ENCODE measurements at regions not wholly inside any gene's neighbourhood (a gene's known extent, or its start where the extent isn't known, plus 50 kb on each side); places are given as distances from the start of the nearest gene placed in this dataset.

DNA sequence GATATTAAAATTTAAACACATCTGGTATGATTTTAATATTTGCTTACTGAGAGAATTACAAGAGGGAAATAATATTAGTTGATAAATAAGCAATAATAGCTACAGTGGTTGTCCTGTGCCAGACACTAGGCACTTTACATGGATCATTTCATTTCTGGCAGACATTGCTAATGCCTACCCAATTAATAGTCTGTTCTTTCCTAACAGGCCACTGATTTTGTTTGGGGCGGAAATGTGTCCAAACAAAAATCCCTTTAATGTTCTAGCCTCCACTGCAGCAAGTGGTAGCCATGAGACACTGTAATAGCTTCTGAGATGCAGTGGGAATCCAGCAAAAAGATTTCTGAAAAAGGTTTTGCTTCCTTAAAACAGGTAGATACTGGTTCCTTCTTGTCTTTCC is 527.4 kb downstream of the CSNK1G3 start:
- H3K9me1 ChIP-seq (ENCODE audit: control insufficient read depth, insufficient read depth, low read length) = no peaks in the 10 kb centered on the region
- no peak overlapping the region for H3K9ac ChIP-seq (ENCODE audit: insufficient read depth in 1 of 2, low read depth in 2 of 2, low read length in 2 of 2)
- DNase-seq (ENCODE audit: extremely low read depth in 1 of 4, low spot score in 3 of 4) = no peak
- intact Hi-C loops (cut with micrococcal nuclease) (no loop called here), in situ Hi-C loops (cut with MboI) (no loop called here)
- CTCF ChIA-PET (ENCODE audit: low intra/inter-chr PET ratio) = no interaction called here
- no peak for FAIRE-seq
- no peak overlapping the region for H2AFZ ChIP-seq (ENCODE audit: low read depth, low read length)
- H3K4me1 ChIP-seq (replicated peaks in 1 of 2; ENCODE audit: control insufficient read depth in 2 of 2, insufficient read depth in 2 of 2, low read length in 2 of 2) = no peaks in the 10 kb centered on the region
- POLR2A ChIA-PET = no interaction called here
- H3K4me3 ChIP-seq = no peak overlapping the region
- H3K27ac ChIP-seq (ENCODE audit: extremely low read depth, low read depth, low read length) = no peak overlapping the region
- WGBS (ENCODE audit: insufficient coverage, low coverage, missing lambda C conversion rate) = 0% methylated on average over 1 of the region's 1 CpG
- H3K36me3 ChIP-seq (ENCODE audit: control insufficient read depth, insufficient read depth, low read length) = no peaks in the 10 kb centered on the region
- no peak for ATAC-seq
- no peak for TF ChIP-seq MYBL2 (IDR thresholded peaks at IDR 0.05; ENCODE audit: low read depth)
- no peak for TF ChIP-seq MYBL2 (CRISPR knock-in tag; IDR thresholded peaks at IDR 0.05; ENCODE audit: borderline replicate concordance)
- TF ChIP-seq, protein P1, sequence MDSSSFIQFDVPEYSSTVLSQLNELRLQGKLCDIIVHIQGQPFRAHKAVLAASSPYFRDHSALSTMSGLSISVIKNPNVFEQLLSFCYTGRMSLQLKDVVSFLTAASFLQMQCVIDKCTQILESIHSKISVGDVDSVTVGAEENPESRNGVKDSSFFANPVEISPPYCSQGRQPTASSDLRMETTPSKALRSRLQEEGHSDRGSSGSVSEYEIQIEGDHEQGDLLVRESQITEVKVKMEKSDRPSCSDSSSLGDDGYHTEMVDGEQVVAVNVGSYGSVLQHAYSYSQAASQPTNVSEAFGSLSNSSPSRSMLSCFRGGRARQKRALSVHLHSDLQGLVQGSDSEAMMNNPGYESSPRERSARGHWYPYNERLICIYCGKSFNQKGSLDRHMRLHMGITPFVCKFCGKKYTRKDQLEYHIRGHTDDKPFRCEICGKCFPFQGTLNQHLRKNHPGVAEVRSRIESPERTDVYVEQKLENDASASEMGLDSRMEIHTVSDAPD (CRISPR knock-in tag; IDR thresholded peaks at IDR 0.05) = no peak
- TF ChIP-seq, protein P2, sequence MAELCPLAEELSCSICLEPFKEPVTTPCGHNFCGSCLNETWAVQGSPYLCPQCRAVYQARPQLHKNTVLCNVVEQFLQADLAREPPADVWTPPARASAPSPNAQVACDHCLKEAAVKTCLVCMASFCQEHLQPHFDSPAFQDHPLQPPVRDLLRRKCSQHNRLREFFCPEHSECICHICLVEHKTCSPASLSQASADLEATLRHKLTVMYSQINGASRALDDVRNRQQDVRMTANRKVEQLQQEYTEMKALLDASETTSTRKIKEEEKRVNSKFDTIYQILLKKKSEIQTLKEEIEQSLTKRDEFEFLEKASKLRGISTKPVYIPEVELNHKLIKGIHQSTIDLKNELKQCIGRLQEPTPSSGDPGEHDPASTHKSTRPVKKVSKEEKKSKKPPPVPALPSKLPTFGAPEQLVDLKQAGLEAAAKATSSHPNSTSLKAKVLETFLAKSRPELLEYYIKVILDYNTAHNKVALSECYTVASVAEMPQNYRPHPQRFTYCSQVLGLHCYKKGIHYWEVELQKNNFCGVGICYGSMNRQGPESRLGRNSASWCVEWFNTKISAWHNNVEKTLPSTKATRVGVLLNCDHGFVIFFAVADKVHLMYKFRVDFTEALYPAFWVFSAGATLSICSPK (IDR thresholded peaks at IDR 0.05; ENCODE audit: borderline replicate concordance) = no peak
- H3K4me2 ChIP-seq (ENCODE audit: insufficient read depth, low read length) = no peak overlapping the region
- H4K20me1 ChIP-seq (replicated peaks; ENCODE audit: control insufficient read depth, insufficient read depth, low read length) = no peaks in the 10 kb centered on the region
- H3K9me3 ChIP-seq (replicated peaks; ENCODE audit: control insufficient read depth, insufficient read depth, low read depth, low read length) = no peaks in the 10 kb centered on the region
- no peaks in the 10 kb centered on the region for H3K79me2 ChIP-seq (ENCODE audit: control insufficient read depth, insufficient read depth, low read length)
- no peaks in the 10 kb centered on the region for H3K27me3 ChIP-seq (ENCODE audit: control insufficient read depth in 2 of 2, insufficient read depth in 2 of 2, low read length in 2 of 2)
- BruUV-seq (replicated peaks) = no TSS peak

Measured in K562 (cell line).